GM12873 (cell line): ENCODE measurements at regions not wholly inside any gene's neighbourhood (a gene's known extent, or its start where the extent isn't known, plus 50 kb on each side); places are given as distances from the start of the nearest gene placed in this dataset.

Experiments
- TF ChIP-seq, protein P1 (sequence below): IDR thresholded peaks from 2 replicates; pipeline ENCODE4 v1.5.1; 2012; ENCODE audit warnings: low read depth, mild to moderate bottlenecking, moderate library complexity, low read length, control low read depth; ENCODE audit not compliant: insufficient read depth; ENCODE audit errors: missing control alignments

DNA sequence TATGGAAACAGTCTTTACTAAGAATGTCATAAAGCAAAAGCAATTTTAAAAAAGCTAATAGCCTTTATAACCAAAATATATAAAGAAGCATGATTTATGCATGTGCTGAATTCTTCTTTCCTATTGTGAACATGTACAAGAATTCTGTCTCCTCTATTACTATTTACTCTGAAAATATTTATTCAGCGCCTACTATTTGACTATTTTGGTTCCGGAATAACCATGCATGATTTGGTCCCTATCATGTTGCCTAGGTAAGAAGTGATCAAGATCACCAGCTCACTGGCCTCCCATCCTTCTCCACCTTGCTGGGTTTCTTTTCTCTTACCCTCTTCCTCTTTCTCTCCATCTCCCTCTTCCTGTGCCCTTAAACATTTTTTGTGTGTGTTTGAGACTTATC lies 443.8 kb downstream of the SH3GL2 start:
- TF ChIP-seq, protein P1, sequence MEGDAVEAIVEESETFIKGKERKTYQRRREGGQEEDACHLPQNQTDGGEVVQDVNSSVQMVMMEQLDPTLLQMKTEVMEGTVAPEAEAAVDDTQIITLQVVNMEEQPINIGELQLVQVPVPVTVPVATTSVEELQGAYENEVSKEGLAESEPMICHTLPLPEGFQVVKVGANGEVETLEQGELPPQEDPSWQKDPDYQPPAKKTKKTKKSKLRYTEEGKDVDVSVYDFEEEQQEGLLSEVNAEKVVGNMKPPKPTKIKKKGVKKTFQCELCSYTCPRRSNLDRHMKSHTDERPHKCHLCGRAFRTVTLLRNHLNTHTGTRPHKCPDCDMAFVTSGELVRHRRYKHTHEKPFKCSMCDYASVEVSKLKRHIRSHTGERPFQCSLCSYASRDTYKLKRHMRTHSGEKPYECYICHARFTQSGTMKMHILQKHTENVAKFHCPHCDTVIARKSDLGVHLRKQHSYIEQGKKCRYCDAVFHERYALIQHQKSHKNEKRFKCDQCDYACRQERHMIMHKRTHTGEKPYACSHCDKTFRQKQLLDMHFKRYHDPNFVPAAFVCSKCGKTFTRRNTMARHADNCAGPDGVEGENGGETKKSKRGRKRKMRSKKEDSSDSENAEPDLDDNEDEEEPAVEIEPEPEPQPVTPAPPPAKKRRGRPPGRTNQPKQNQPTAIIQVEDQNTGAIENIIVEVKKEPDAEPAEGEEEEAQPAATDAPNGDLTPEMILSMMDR: no peak

DNA sequence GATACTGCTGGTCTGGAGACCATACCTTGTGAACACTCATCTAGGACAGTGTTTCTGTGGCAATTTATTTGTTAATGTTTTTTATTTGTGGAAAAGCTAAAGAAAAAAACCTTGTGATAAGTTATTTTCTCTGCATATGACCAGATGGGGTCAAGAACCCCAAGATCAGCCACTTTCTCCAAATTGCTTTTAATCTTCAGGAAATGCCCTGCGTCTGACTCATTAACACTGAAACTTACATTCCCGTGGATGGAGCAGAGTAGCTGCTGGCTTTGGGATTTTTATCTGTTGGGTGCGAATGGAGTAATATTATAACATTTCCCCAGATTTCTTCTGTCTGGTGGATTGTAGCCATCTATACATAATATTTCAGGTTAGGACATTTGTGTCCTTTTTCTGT lies 444.5 kb downstream of the SH3GL2 start:
- TF ChIP-seq, protein P1: no peak

DNA sequence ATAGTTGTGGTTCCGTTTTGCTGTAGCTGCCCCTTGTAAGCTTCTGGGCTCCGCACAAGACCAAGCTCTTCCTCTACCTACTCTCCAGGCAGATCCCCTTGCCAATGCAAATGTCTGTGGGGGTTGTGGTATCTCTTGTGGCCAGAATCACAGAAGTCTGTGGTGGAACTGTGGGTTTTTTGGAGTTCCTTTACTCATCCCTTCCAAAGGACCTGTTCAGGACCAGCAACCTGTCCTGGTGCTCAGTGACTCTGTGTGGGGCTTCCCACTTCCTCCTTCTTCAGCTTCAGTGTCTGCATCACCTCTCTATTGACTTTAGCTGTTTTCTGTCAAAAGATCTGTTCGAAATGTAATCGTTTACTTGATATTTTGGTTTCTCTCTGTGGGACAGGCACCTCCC lies 441.3 kb upstream of the ADAMTSL1 start:
- TF ChIP-seq, protein P1: no peak

- TF ChIP-seq, protein P1: no peak
Observed at GRCh38 chr9:18036422-18037187, 437.3 kb upstream of the ADAMTSL1 start.

DNA sequence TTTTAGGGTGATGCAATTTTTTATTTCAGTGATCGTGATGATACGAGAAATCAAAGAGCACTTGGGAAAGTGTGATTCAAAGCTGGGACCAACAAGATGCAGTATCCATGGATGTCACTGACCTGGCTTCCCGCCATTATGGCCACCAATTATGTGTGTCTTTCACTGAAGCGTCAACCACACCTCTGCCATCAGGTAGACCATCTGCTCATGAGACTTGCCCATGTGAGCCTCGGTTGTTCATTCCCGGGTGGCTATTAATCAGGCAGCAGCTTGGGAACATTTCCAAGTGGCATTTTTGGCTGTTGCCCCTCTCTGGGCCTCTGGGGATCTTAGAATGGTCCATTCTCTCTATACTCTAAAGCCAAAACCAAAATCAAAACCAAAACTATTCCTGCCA lies 436.0 kb upstream of the ADAMTSL1 start:
- TF ChIP-seq, protein P1: no peak

DNA sequence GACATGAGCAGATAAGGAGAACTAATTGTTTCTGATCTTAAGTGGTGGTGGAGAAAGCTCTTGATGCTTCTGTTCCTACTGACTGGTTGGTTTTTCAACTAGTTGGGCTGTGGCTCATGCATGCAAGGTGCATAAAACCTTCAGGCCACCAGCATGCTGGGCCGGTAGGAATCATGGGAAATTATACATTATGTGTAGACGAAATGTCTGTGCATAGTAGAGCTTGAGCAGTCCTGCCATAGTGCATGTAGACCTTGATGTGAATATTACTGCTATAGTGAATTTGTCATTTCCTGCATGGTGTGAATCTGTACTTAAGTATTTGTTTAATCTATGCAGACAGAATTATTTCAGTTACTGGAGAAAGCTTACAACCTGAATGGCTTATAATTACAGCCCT lies 433.6 kb upstream of the ADAMTSL1 start:
- TF ChIP-seq, protein P1: no peak

DNA sequence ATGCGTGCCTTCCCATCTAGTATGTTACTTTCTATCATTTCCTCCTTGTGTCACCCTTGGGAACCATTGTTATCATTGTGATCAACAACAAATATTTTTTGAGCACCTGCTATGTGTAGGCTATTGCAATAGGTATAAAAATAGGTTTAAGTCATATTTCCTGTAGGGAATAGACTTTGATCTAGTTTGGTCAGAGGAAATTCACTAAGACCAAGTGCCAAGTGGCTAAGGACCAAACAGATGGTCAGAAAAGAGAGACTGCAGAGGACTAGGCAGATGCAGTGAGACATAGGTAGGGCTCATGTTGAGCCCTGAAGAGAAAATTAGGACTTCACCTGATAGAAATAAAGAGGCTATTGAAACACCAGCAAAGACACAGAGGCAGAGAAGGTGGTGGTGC lies 430.0 kb upstream of the ADAMTSL1 start:
- TF ChIP-seq, protein P1: no peak

- TF ChIP-seq, protein P1: no peak
Observed at GRCh38 chr9:18045326-18045725, 428.6 kb upstream of the ADAMTSL1 start.
